Right forelimb (tissue), 1 donor: ENCODE measurements at regions not wholly inside any gene's neighbourhood (a gene's known extent, or its start where the extent isn't known, plus 50 kb on each side); places are given as distances from the start of the nearest gene placed in this dataset.

Source experiments
- DNase-seq: peaks from one replicate; pipeline ENCODE4 v3.0.0-alpha.2; 2018

- no peak for DNase-seq
These were observed 331.1 kb downstream of the MLLT3 start for GRCh38 chr9:20291201-20291600.

GRCh38 chr9:20290257-20290656 lies 332.0 kb downstream of the MLLT3 start:
- peak; percentile 52 for DNase-seq

DNA sequence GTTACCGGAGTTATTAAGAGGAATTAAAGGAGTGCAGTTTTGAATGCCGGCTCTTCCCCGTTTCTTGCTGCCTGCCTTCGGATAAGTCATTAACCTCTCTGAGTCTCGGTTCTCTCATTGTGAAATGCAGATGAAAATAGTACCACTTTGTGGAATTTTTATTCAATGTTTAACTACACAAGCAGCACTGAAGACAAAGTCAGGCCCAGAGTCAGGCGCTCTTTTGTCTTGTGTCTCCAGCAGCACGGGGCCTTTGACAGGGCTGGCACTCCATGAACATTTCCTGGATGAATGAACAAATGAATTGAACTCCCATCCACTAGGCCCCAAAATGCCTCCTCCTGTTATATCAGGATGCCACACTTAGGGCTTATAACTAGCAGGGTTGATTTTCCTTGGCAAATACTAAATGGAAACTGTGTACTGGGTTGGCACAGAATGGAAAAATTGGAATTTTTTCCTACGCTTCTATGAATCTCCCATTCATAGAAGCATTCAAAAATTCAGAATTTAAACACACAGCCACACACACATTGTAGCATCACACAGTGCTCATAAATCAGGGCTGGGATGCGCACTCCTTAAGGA lies 332.8 kb downstream of the MLLT3 start:
- no peak for DNase-seq

DNA sequence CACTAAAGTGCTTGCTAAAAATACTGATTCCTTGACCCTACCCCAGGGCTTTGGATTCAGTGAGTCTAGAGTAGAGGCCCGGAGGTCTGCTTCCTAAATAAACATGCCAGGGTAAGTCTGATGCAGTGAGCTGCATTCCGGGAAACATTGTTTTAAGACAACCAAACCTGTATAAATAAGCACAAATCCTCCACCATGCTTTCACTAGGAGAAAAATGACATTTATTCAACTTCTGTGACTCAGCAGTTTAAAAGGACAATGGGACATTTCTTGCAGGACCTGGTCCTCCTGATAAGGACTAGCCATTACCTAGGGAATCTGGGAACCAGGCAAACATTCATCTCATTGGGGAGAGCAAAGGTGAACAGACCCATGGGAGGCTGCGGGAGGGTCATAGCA lies 335.3 kb downstream of the MLLT3 start:
- DNase-seq: no peak

GRCh38 chr9:20286154-20286700 lies 336.1 kb downstream of the MLLT3 start:
- DNase-seq: no peak

DNA sequence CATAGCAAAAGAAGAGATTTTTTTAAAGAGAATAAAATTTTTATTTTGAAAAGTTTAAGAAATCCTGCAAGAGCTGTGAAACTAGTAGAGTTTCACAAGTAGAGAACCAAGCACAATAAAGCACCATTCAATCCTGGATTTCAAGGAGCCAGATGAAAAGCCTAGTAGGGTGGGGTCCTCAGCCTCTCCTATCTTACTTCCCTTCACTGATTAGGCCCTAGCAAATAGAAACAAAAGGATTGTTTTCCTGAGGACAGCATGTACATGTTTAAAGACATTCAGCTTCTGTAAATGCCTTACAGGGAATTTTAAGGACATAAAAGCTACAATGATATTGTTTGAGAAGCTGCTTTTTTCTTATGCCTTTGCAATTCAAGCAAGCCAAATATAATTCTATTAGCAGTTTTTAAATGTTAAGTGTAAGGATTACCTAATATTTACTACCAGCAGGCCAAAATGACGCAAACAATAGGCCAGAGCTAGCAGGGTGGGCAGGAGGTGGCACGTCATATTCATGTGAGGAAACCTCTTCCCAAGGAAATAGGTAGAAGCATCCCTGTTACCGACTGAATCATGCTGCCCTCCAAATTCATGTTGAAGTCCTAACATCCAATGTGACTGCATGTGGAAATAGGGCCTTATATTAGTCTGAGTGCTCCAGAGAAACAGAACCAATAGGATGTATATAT lies 337.6 kb downstream of the MLLT3 start:
- DNase-seq: no peak

GRCh38 chr9:20280330-20280729 lies 342.0 kb downstream of the MLLT3 start:
- no peak for DNase-seq

GRCh38 chr9:20276762-20277161 lies 345.5 kb downstream of the MLLT3 start:
- no peak for DNase-seq

DNA sequence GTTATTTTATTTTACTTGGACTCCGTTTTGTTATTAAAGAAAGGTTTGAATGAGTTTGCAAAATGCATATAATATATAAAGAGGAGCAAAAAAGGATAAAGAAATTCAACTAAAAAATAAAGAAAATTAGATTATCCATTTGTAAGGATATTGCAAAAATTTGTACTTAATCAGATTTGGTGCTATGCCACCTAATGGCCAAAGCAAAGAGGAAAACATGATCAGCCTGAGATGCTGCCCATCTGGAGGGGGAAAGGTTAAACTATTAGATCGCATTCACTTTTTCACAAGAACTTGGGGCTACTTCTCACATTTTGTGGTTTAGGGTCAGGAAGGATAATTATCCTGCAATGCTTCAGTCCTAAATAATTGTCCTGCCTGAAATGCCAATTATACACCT lies 350.6 kb downstream of the MLLT3 start:
- DNase-seq: no peak

- no peak for DNase-seq
These were observed 351.2 kb downstream of the MLLT3 start for GRCh38 chr9:20271096-20271495.

DNA sequence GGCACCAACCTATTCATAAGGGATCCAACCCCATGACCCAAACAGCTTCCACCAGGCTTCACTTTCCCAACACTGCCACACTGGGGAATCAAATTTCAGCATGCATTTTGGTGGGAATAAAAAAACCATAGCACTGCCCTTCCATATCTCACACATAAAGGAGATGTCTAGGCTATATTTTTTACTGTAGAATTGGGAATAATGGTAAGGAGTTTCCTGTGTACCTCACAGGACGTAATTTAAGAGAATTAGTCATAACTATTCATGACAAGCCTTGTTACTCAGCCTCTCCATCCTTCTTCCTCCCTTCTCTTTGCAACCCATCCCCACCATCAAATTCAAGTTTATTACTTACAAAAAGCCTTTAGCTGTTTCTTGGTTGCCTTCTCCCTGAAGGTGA lies 352.1 kb downstream of the MLLT3 start:
- no peak for DNase-seq

GRCh38 chr9:20269620-20270019 lies 352.7 kb downstream of the MLLT3 start:
- no peak for DNase-seq

GRCh38 chr9:20264896-20265295 lies 357.4 kb downstream of the MLLT3 start:
- no peak for DNase-seq

GRCh38 chr9:20262611-20263010 lies 359.7 kb downstream of the MLLT3 start:
- DNase-seq: no peak

DNA sequence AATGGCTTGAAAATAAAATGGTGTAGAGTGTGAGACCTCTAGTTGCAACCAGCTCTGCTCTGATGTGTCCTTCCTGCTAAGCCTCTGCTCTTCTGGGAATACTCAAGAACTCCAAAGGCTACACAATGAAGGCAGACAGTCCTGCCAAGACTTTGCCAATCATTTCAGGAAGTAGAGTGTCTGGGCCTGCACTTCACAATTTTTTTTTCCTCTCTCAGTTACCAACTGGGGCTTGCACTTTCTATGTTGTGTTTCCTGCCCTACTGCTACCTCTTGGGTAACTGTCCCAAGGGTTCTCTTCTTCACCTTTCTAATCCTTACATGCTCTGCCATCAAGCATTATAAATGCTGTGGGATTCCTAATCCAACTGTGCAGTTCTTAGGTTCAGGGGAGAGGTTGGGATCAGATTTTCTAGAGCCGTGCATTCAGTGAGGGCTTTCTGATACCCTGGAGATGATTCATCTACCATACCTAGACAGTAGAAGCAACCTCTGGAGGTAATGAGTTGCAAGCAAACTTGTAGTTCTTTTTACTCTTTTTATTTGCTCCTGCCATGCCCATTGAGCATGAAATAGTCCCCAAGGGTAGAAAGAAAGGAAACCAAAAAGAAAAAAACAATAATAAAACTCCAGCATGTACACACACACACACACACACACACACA lies 365.9 kb downstream of the MLLT3 start:
- DNase-seq: no peak

GRCh38 chr9:20255052-20255451 lies 367.2 kb downstream of the MLLT3 start:
- no peak for DNase-seq

DNA sequence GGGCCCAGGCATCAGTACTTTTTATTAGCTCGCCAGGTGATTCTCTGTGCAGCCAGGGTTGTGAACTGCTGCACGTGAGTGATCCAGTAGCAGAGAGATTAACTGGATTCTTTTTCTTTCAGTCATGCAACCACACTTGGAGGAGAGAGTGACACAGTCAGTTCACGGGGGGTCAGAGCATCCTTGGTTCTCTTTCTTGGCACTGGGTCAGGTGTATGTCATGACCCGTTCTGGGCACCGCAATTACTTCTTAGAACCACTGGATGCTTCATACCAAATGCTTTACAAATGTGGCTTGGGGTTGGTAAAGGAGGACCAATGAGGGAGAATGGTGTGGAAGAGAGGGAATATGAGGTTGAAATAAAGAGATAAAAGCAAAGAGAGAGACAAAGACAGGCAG lies 368.7 kb downstream of the MLLT3 start:
- DNase-seq: no peak

DNA sequence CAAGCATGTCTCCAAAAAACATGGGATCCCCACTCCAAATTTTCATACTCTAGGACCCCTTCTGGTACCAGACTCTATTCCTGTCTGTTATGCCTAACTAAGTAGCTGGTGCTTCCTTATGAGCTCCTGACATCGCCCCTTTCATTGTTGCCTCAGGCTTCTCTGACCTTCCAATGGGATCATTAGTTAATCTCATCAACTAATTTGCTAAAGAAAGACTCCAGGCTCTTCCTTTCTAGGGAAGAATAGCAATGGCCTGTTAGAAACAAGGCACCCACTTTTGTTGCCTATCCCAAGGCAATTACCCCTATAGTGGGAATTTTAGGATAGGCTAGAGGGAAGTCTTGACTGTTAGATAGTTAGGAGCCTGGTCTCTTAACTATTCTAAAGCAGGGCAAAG lies 369.5 kb downstream of the MLLT3 start:
- DNase-seq: no peak

DNA sequence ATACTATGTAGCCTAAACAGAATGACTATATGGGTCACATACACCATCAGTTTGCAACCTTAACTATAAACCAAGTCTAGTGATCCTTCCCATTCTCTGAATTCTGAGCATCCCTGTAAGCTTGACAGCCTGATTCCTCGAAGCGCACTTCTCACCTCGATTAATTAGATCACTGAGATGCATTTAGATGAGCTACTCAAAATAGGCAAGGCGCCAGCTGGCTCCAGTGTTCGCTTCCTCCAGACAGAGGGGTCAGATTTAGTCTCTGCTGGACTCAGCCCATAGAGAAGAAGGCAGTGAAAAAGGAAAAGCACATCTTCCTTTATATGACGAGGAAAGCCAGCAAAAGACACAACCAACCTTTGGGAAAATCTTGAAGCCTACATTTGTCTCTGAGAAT lies 371.5 kb downstream of the MLLT3 start:
- DNase-seq: no peak

DNA sequence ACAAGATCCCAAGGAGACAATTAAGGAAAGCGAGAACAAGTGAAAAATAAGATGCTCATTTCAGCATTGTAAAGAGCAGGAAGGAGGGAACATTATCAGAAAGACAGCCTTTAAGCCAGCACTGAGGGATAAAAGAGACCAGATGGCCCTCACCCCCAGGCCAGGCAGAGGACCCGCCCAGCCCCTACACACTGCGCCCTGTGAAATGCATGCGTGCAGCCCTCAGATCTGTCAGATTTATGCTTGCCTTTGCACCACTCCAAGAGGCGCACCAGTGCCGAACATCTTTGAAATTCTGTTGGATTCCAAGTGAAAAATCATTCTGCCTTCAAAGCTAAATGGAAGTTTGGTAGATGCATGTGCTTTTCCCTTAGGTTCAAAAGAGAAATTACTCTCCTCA lies 378.0 kb downstream of the MLLT3 start:
- DNase-seq: no peak

- no peak for DNase-seq
These were observed 378.5 kb downstream of the MLLT3 start for GRCh38 chr9:20243841-20244240.

GRCh38 chr9:20242510-20243189 lies 379.6 kb downstream of the MLLT3 start:
- no peak for DNase-seq

- no peak for DNase-seq
These were observed 381.8 kb downstream of the MLLT3 start for GRCh38 chr9:20240498-20240897.

- DNase-seq: no peak
These were observed 383.4 kb downstream of the MLLT3 start for GRCh38 chr9:20238921-20239320.
